Hematopoietic multipotent progenitor cell (in vitro differentiated cells): ENCODE measurements at regions not wholly inside any gene's neighbourhood (a gene's known extent, or its start where the extent isn't known, plus 50 kb on each side); places are given as distances from the start of the nearest gene placed in this dataset.

Experiments used
- DNase-seq, 3 donors: peaks; one replicate each; pipeline ENCODE4 v3.0.0-alpha.2; 2011 to 2015; ENCODE audit warnings: low read depth in 2 of 3, low spot score in 2 of 3

DNA sequence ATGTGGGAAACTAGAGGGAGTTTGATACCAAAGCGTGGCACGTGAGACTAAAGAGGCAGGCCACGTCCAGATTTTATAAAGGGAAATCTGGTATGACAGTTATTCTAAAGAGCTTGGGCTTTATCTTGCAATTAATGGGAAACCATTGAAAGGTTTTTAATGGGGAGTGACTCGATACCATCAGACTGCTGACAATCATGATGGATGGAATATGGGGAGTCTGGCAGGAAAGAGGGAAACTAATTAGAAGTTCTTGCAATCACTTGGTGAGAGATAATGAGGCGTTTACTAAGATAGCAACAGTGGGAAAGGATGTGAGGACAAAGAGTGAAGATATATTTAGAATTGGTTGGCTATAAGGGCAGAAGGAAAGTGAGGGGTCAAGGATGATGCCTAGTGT is 94.0 kb downstream of the MBL2 start:
- no peak for DNase-seq

DNA sequence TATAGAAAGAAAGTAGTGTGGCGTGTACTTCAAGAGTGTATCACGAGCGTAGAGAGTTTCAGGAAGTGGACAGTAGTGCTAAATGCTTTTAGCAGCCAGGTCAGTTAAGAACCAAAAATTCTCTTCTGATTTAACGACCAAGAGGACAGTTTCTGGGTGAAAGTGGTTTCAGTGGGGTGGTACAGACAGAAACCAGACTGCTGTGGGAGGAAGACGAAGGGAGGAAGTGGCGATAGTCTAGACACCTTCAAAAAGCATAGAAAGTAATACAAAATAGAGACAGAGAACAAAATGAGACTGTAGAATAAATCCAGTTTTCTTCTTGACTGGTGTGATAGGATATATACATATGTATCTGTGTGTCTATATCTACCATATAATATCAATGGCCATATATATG is 93.5 kb downstream of the MBL2 start:
- no peak for DNase-seq

DNA sequence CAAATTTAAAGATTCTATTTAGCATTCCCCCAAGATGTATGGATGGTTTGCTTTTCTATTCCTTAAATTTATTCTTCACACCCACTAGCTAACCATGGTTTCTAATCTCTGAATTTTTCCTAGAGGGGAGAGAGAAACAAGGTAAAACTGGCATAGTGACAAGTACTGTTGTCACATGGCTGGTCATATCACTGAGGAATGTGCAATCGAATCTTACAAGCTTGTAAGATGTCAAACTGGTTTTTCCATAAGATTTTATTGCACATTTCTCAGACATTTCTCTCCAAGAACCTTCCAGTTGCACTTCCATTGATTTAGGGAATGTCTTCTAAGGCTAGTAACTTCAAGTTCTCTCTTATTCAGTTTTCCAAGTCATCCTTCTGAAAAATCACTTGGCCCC is 89.8 kb downstream of the MBL2 start:
- no peak for DNase-seq

DNA sequence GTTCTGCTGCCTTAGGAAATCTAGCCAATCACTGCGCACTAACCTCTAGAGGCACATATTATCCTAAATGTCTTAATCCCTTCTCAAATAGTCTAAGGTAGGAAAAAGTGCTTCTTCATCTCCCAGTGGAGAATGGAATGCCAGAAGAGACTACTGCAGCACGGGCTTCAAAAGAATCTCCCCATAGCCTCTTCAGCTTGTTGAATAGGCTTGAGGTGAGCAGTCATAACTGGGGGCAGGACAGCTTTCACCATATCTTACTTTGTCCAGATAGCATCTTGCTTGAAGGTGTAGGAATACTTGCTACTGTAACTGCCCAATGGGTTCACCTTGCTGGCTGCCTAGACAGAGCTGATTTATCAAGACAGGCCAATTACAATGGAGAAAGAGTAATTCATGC is 88.8 kb downstream of the MBL2 start:
- no peak for DNase-seq

DNA sequence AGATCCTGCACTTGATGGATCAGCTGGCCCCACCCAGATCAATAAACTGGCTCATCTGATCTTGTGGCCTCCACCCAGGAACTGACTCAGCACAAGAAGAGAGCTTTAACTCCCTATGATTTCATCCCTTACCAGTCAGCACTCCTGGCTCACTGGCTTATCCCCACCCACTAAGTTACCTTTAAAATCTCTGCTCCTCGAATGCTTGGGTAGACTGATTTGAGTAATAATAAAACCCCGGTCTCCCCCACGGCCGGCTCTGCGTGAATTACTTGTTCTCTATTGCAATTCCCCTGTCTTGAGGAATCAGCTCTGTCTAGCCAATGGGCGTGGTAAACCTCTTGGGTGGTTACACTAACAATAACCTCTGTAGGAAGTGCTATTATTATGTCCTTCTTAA is 83.7 kb downstream of the MBL2 start:
- DNase-seq = no peak

DNA sequence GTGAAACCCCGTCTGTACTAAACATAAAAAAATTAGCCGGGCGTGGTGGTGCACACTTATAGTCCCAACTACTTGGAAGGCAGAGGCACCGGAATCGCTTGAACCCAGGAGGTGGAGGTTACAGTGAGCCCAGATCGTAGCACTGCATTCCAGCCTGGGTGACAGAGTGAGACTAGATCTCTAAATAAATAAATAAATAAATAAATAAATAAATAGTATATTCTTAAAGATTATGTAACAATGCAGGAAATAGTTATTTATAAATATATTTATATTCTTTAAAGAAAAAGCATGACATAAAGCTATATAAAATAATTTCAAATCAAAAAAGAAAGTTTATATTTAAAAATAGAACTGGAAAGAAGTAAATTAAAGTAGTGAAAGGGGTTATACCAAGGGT is 76.4 kb downstream of the MBL2 start:
- DNase-seq = no peak

DNA sequence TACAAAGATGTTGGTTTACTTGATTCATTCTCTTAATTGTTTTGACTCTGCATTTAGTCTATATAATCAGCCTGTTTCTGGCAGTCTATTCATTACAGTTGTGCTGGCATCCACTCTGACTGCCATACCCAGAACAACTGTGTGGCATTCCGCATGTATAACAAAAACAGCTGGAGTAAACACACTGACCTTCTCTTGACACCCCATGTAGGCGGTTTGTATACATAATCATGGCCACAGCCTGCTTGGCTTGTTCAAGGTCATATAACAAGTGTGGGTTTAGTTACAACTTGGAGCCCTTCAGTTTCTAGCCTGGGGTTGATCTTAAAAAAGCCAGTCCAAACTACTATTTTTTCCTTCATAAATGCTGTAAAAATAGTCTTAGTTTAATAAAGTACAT is 70.9 kb downstream of the MBL2 start:
- DNase-seq = no peak

DNA sequence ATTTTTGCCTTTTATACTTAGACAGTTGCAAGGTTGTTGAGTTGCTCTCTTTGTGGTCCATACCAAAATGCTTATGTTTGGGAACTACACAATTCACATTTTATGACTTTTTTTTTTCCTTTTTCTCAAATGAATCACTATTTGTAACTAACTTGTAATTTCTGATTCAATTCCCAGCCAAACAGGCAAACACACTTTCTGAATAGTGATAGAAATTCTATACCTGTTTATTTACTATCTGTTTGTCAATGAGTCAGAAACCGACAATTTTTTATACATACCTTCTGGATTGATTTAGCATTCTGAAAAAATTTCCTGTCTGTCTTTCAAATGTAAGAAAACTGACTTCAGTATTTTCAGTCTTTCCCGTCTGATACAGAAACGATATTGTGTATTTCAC is 69.1 kb downstream of the MBL2 start:
- DNase-seq = no peak

DNA sequence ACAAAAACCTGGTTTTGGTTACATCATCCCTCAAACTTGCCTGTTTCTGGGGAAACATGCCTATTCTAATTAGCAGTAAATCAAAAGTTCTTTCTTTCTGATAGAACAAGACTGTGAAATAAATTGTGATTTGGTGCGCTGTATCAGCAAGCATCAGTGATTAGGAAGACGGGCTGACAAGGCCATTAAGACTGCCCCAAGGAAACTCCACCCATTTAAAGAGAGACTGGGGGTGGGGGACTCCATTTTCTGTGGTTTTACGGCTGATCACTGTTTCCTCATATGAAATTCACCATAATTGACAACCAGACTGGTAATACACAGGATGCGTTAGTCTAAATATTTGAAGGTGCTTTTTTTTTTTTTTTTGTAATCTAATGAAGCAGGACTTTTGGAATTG is 68.7 kb downstream of the MBL2 start:
- no peak for DNase-seq

DNA sequence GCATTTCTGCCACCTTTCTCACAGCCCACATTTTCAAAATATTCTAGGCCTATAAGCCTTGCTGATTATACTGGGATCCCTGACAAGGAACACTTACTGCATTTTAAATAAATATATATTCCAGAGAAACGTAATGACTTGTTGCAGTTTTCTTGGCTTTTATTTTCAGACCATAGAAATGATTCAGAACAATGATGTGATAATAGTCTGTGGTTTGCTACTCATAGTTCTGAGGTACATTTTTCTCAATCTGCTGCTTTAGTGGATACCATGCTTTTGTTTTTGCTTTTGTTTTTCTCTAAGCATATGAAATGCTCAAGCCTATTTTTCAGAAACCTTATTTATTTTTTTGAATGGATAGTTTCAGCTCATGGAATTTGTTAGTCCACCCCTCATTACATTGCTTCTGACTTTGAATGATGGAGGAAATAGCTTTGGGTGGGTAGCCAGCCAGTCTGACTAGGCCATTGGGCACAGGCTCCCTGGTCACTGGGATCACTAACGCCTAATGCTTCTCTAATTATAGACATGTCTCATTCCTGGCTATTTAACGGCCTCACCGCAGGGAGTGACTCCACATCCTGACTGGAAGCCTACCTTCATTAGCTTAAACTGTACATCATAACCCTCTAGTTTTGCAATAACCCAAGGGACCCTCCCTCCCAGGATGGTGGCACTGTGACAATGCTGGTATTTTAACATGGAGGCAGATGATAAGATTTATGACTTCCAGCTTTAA is 66.1 kb downstream of the MBL2 start:
- no peak for DNase-seq
